Activated CD8-positive, alpha-beta T cell treated with anti-CD3 and anti-CD28 coated beads, Interleukin-2, amount 10 ng/mL, durations not matched to agents 7 days and 5 days (primary cell): ENCODE measurements at regions not wholly inside any gene's neighbourhood (a gene's known extent, or its start where the extent isn't known, plus 50 kb on each side); places are given as distances from the start of the nearest gene placed in this dataset.
"Not testable (repeated sequence)": the region's sequence is repeated elsewhere in the genome, so short reads cannot be mapped to it uniquely, and the experiment has no call there.

ENCODE experiments used
- ATAC-seq: fragments of 150-1000 bp; cut with Tn5 transposase; one replicate; pipeline ENCODE4 v1.10.0; 2021; ENCODE audit warnings: moderate library complexity
- CTCF ChIA-PET: fragments of 350-600 bp; sonication (Branson Sonifier 250); formaldehyde crosslinking; loops from one replicate; lab custom pipeline; 2021; ENCODE audit warnings: antibody characterized with exemption; lab: Charles Lee
- POLR2A ChIA-PET: fragments of 350-600 bp; sonication (Branson Sonifier 250); formaldehyde crosslinking; loops from one replicate; lab custom pipeline; 2021; ENCODE audit warnings: antibody characterized with exemption; lab: Charles Lee
- DNase-seq: peaks from one replicate; pipeline ENCODE4 v3.0.0-alpha.2; 2020
- H3K27ac Mint-ChIP-seq: one replicate; pipeline ENCODE4 v1.8.0; 2021; ENCODE audit warnings: mild to moderate bottlenecking, mixed read lengths
- H3K27me3 Mint-ChIP-seq: one replicate; pipeline ENCODE4 v1.8.0; 2021; ENCODE audit warnings: low read depth, mixed read lengths
- H3K36me3 Mint-ChIP-seq: one replicate; pipeline ENCODE4 v1.8.0; 2021; ENCODE audit warnings: low read depth, mixed read lengths
- H3K4me1 Mint-ChIP-seq: one replicate; pipeline ENCODE4 v1.8.0; 2021; ENCODE audit warnings: low read depth, mixed read lengths
- H3K4me3 Mint-ChIP-seq: one replicate; pipeline ENCODE4 v1.8.0; 2021; ENCODE audit warnings: mild to moderate bottlenecking, mixed read lengths
- H3K9me3 Mint-ChIP-seq: one replicate; pipeline ENCODE4 v1.8.0; 2022; ENCODE audit warnings: mixed read lengths; ENCODE audit not compliant: insufficient read depth

DNA sequence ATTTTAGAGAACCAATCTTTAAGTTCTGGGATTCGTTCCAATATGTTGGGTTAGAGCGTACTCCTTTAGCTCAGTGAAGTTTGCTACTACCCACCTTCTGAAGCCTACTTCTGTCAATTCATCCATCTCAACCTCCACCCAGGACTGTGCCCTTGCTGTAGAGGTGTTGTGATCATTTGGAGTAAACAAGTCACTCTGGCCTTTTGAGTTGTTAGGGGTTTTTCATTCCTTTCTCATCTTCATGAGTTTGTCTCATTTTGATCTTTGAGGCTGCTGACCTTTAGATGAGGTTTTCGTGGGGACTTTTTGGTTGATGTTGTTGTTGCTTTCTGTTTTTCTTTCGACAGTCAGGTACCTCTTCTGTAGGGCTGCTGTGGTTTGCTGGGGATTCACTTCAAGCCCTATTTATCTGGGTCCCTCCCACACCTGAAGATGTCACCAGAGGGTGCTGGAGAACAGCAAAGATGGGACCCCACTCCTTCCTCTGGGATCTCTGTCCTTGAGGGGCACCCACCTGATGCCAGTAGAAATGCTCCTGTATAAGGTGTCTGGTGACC lies 158.4 kb downstream of the ANKRD36B start:
- H3K4me1 Mint-ChIP-seq, H3K36me3 Mint-ChIP-seq, POLR2A ChIA-PET, ATAC-seq, CTCF ChIA-PET, H3K4me3 Mint-ChIP-seq, H3K27ac Mint-ChIP-seq, H3K9me3 Mint-ChIP-seq, H3K27me3 Mint-ChIP-seq, DNase-seq: not testable (repeated sequence)

DNA sequence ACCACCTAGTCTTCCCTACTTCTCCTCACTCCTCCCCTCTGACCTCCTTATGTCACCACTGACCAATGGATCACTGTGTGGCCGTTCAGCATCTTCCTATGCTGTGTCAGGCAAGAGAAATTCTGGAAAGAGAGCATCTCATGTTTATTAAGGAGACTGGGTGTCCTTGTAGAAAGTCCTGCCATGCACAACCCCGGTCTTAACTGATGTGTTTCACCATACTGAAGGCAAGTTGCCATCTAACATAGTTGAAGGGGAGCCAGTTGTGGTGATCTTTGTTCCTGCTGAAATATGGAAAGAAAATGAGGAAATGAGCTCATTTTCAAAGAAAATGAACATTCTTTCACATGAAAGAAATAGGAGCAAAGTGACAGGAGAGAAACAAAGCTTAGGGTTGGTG lies 167.3 kb downstream of the ANKRD36B start:
- H3K36me3 Mint-ChIP-seq, POLR2A ChIA-PET, CTCF ChIA-PET, ATAC-seq, H3K9me3 Mint-ChIP-seq, H3K27ac Mint-ChIP-seq, H3K4me3 Mint-ChIP-seq, DNase-seq, H3K4me1 Mint-ChIP-seq, H3K27me3 Mint-ChIP-seq: not testable (repeated sequence)

DNA sequence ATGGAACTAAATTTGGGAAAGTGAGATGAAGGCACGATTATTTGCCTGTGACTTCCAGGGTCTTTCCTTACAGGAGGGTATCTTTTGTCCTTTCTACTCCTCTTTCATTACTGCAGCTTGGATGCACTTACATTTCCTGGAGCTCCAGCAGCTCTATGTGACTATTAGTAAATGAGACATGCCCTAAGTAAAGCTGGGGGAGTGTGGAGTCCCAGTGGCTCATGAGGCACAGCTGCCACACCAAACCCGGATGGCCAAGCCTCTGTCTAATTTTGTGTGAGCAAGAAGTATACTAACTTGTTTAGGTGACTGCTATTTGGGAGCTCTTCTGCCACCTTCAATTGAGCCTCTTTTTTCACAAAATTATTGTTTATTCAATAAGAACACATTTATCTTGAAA lies 183.3 kb downstream of the ANKRD36B start:
- ATAC-seq, H3K36me3 Mint-ChIP-seq, H3K4me1 Mint-ChIP-seq, H3K4me3 Mint-ChIP-seq, H3K9me3 Mint-ChIP-seq, CTCF ChIA-PET, POLR2A ChIA-PET, DNase-seq, H3K27me3 Mint-ChIP-seq, H3K27ac Mint-ChIP-seq: not testable (repeated sequence)

DNA sequence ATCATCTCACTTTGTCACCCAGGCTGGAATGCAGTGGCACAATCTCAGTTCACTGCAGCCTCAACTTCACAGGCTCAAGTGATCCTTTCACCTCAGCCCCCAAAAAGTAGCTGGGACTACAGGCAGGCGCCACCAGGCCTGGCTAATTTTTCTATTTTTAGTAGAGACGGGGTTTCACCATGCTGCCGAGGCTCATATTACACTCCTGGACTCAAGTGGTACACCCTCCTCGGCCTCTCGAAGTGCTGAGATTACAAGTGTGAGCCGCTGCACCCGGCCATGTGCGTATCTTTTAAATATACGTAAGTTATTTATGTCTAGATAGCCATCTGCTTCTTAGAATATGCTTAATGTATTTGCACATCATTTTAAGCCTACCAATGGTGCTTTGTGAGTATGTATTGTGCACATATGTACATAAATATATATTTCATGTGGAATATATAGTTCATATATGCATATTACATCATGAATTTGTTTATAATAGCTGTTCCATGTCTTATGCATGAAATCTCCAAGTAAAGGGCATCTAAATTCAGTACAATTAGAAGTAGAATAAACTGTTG lies 184.4 kb downstream of the ANKRD36B start:
- H3K27ac Mint-ChIP-seq, DNase-seq, H3K4me3 Mint-ChIP-seq, CTCF ChIA-PET, H3K4me1 Mint-ChIP-seq, H3K9me3 Mint-ChIP-seq, POLR2A ChIA-PET, H3K36me3 Mint-ChIP-seq, ATAC-seq, H3K27me3 Mint-ChIP-seq: not testable (repeated sequence)

DNA sequence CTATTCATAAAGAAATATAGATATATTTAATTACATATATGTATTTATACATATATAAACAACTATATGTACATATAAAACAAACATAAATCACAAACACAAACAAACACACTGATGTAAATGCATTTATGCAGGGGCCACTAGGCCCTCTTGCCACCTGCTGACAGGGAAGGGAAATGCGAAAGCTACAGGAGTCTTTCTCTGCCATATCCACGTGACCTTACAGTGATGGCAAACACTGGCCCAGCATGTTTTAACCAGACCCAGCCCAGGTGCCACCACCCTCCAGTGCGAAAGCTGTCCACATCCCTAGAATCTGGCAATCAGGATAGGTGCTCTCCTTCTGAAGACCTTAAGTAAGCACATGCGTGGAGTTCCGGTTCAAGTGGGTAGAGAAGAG lies 187.0 kb downstream of the ANKRD36B start:
- H3K4me1 Mint-ChIP-seq, H3K36me3 Mint-ChIP-seq, H3K27me3 Mint-ChIP-seq, H3K4me3 Mint-ChIP-seq, POLR2A ChIA-PET, ATAC-seq, DNase-seq, CTCF ChIA-PET, H3K9me3 Mint-ChIP-seq, H3K27ac Mint-ChIP-seq: not testable (repeated sequence)

DNA sequence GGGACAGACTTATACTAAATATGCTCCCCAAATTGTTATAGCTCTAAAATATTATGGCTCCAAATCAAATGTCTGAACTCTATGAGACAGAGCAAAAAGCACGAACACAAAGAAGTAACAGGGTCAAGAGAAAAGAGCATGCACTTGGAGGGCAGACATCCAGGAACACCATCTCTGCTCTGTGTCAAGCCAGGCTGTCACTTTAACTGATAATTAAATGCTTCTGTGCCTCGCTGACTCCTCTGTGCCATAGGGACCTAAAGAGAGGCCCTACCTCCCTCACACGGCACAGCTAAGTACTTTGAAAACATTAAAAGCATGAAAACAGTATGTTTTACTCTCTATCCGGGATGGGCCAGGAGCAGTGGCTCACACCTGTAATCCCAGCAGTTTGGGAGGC lies 194.0 kb downstream of the ANKRD36B start:
- H3K36me3 Mint-ChIP-seq, ATAC-seq, DNase-seq, H3K4me1 Mint-ChIP-seq, H3K27me3 Mint-ChIP-seq, POLR2A ChIA-PET, CTCF ChIA-PET, H3K27ac Mint-ChIP-seq, H3K9me3 Mint-ChIP-seq, H3K4me3 Mint-ChIP-seq: not testable (repeated sequence)

DNA sequence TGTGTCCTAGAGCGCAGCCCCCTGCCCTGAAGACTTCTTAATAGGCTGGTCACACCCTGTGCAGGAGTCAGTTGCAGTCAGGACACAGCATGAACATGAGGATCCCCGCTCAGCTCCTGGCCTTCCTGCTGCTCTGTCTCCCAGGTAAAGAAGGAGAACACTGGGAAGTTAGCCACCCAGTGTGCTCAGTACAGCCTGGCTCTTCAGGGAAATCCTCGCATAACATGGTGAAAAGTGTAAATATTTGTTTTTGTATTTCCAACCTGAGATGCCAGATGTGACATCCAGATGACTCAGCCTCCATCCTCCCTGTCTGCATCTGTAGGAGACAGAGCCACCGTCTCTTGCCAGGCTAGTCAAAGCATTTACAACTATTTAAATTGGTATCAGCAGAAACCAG lies 203.9 kb downstream of the ANKRD36B start:
- H3K36me3 Mint-ChIP-seq, H3K27me3 Mint-ChIP-seq, H3K4me1 Mint-ChIP-seq, H3K4me3 Mint-ChIP-seq, H3K27ac Mint-ChIP-seq, CTCF ChIA-PET, H3K9me3 Mint-ChIP-seq, DNase-seq, POLR2A ChIA-PET, ATAC-seq: not testable (repeated sequence)

DNA sequence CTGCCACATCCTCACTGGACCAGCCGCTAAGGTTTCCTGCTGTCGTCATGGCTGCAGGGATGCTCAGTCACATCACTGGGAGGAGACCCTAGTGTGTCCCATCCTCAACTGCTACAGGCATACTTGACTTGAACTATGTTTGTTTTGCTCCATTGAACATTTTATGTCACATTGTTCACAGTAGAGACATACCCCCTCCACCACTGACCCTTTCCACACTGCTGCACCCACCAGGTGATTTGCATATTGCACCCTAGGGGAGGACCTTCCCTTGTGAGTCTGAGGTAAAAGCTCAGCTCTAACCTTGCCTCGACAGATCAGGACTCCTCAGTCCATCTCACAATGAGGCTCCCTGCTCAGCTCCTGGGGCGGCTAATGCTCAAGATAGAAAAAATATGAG lies 213.8 kb downstream of the ANKRD36B start:
- H3K27me3 Mint-ChIP-seq, H3K4me3 Mint-ChIP-seq, ATAC-seq, CTCF ChIA-PET, H3K9me3 Mint-ChIP-seq, H3K27ac Mint-ChIP-seq, H3K36me3 Mint-ChIP-seq, DNase-seq, H3K4me1 Mint-ChIP-seq, POLR2A ChIA-PET: not testable (repeated sequence)

DNA sequence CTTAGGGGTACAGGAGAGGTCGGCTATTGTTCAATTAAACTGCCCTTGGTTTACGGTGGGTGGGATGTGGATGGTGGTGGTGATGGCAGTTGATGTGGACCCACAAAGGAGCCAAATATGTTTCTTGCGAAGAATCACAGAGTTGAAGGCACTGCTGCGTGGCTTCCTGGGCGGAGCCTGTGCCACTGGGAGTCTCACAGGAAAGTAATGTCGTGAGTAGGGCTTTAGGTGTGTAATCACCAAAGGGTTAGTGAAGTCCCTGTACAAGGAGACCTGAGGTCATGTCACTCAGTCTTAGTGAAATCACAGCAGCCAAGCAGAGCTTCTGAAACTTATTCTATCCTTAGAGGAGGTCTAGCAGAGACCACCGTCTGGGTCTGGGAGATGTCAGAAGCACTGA lies 215.3 kb downstream of the ANKRD36B start:
- CTCF ChIA-PET, H3K36me3 Mint-ChIP-seq, H3K27me3 Mint-ChIP-seq, H3K9me3 Mint-ChIP-seq, POLR2A ChIA-PET, DNase-seq, H3K4me3 Mint-ChIP-seq, H3K4me1 Mint-ChIP-seq, H3K27ac Mint-ChIP-seq: not testable (repeated sequence)
- ATAC-seq: peak; percentile 55

DNA sequence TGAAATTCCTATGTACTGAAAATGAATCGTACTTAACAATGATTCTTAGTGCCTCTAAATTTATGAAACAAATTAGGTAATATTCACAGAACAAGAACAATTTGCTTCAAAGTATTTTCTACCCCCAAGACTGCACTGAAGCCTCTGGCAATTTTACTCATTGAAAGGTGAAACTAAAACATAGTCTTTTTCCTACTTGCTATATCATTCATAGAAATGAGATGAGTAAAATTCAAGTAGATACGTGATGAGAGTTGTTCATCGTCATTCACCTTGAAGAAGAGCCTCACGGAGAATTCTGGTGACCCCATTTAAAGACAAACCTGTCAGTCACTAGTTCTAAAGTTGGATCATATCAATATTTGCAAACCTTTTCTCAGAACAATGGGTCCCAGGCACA lies 226.5 kb downstream of the ANKRD36B start:
- CTCF ChIA-PET, DNase-seq, H3K9me3 Mint-ChIP-seq, H3K4me1 Mint-ChIP-seq, H3K27ac Mint-ChIP-seq, H3K27me3 Mint-ChIP-seq, ATAC-seq, H3K4me3 Mint-ChIP-seq, H3K36me3 Mint-ChIP-seq, POLR2A ChIA-PET: not testable (repeated sequence)

DNA sequence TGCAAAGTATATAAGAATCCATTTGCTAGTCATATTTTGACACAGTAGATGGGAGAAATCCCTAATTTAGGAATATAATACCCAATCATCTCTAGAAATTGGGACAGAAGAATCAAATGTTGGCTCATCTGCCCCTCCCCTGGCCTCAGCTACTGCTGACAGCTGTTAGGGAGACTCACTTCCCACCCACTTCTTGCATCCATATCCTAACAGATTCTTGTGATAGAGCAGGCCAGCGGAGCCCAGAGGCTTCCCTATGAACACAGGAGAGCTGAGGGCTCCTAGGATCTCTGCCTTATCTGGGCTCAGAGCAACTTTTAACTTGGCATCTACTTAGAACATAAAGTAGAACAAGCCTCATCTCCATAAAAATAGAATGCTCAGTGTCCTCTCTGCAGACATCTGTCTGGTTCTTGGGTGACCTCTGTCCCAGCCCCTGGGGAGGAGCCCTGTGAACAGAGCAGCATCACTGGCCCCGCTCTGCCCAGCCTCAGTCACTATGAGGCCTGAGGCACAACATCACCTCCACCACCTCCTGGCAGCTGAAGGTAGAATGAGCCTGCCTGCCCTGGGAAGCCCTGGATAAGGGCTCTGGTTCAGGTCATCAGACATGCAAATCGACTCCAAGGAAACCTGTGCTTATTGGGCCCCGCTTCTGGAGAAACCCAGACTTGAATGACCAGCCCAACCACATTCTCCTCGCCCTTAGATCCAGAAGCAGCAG lies 229.7 kb downstream of the ANKRD36B start:
- no peak overlapping the region for H3K27ac Mint-ChIP-seq
- ATAC-seq (no peak), DNase-seq (no peak)
- H3K36me3 Mint-ChIP-seq: no peaks in the 10 kb centered on the region
- H3K9me3 Mint-ChIP-seq: no peaks in the 10 kb centered on the region
- H3K4me1 Mint-ChIP-seq: no peaks in the 10 kb centered on the region
- CTCF ChIA-PET: no interaction called here
- peaks cover 22% of the 10 kb centered on the region for H3K27me3 Mint-ChIP-seq
- no peak overlapping the region for H3K4me3 Mint-ChIP-seq
- POLR2A ChIA-PET: no interaction called here

DNA sequence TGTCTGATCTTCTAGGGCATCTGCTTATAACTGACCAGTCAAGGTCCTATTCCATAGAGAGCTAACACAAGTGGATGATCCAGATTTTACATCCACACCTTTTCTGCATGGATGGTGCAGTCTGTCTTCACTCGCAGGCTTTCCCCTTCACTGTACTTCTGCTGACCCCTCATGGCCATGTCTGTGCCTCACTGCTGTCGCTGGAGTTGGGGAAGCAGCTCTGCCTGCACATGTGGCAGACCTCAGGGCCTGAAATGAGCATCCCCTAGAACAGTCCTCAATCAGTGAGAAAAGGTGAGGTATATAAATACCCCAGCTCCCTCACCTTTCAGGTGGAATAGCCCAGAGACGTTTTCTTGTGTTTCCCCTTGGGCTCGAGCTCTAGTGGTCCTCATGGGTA lies 233.8 kb downstream of the ANKRD36B start:
- H3K9me3 Mint-ChIP-seq: no peaks in the 10 kb centered on the region
- no peaks in the 10 kb centered on the region for H3K4me1 Mint-ChIP-seq
- H3K27me3 Mint-ChIP-seq: peaks cover 31% of the 10 kb centered on the region
- H3K4me3 Mint-ChIP-seq: no peak overlapping the region
- ChIA-PET CTCF (no interaction called here), POLR2A (no interaction called here)
- ATAC-seq (no peak), DNase-seq (no peak)
- no peaks in the 10 kb centered on the region for H3K36me3 Mint-ChIP-seq
- no peak overlapping the region for H3K27ac Mint-ChIP-seq
